ENCODE measurements at regions not wholly inside any gene's neighbourhood (a gene's known extent, or its start where the extent isn't known, plus 50 kb on each side); places are given as distances from the start of the nearest gene placed in this dataset.

- Histone ChIP-seq H3K27ac (no peak overlapping the region), H3K4me1 (peaks cover 0 to 3% (median 0%) of the 10 kb centered on the region in 4 donors), H3K9me3 (peaks cover 0 to 6% (median 0%) of the 10 kb centered on the region in 4 donors), H3K4me3 (no peak overlapping the region), H3K27me3 (no peaks in the 10 kb centered on the region), H3K36me3 (no peaks in the 10 kb centered on the region)
- TF ChIP-seq CTCF (IDR thresholded peaks at IDR 0.05) (no peak), POLR2AphosphoS5 (IDR thresholded peaks at IDR 0.05) (no peak), EP300 (IDR thresholded peaks at IDR 0.05) (no peak), POLR2A (IDR thresholded peaks at IDR 0.05) (no peak)
- 85 to 92% (median 89%) methylated on average over 4 of the region's 4 CpGs for WGBS, 5 donors
- no peak for DNase-seq
- intact Hi-C loops (cut with DNase I; ENCODE audit: low total_unique reads), result no loop called here
Measured at GRCh38 chr4:79212311-79212710, 113.5 kb downstream of the NAA11 start.

GRCh38 chr4:79211490-79211889 is 114.4 kb downstream of the NAA11 start:
- Histone ChIP-seq H3K27ac (no peak overlapping the region), H3K4me1 (peaks cover 0 to 3% (median 0%) of the 10 kb centered on the region in 4 donors), H3K9me3 (peaks cover 0 to 11% (median 3%) of the 10 kb centered on the region in 4 donors), H3K4me3 (no peak overlapping the region), H3K36me3 (no peaks in the 10 kb centered on the region), H3K27me3 (no peaks in the 10 kb centered on the region)
- 84 to 93% (median 90%) methylated on average over 3 of the region's 3 CpGs for WGBS, 5 donors
- intact Hi-C loops (cut with DNase I; ENCODE audit: low total_unique reads), result no loop called here
- DNase-seq, result no peak
- TF ChIP-seq CTCF (IDR thresholded peaks at IDR 0.05), result no peak
- TF ChIP-seq EP300 (IDR thresholded peaks at IDR 0.05), result no peak
- no peak for TF ChIP-seq POLR2A (IDR thresholded peaks at IDR 0.05)
- TF ChIP-seq POLR2AphosphoS5 (IDR thresholded peaks at IDR 0.05), result no peak

- H3K4me3 ChIP-seq, result no peak overlapping the region
- TF ChIP-seq POLR2A (IDR thresholded peaks at IDR 0.05), result no peak
- TF ChIP-seq POLR2AphosphoS5 (IDR thresholded peaks at IDR 0.05), result no peak
- TF ChIP-seq EP300 (IDR thresholded peaks at IDR 0.05), result no peak
- no peak for TF ChIP-seq CTCF (IDR thresholded peaks at IDR 0.05)
Measured at GRCh38 chr4:79210636-79211049, 115.2 kb downstream of the NAA11 start.

GRCh38 chr4:79209822-79210635 is 115.8 kb downstream of the NAA11 start:
- peak in 1 of 2 donors; percentile 41 for DNase-seq
- Histone ChIP-seq H3K4me3 (no peak overlapping the region), H3K27me3 (no peaks in the 10 kb centered on the region), H3K4me1 (peaks cover 0 to 3% (median 0%) of the 10 kb centered on the region in 4 donors), H3K36me3 (no peaks in the 10 kb centered on the region), H3K9me3 (peaks cover 0 to 19% (median 7%) of the 10 kb centered on the region in 4 donors), H3K27ac (no peak overlapping the region)
- 48 to 59% (median 58%) methylated on average over 14 of the region's 14 CpGs for WGBS, 5 donors
- no peak for TF ChIP-seq POLR2A (IDR thresholded peaks at IDR 0.05)
- TF ChIP-seq EP300 (IDR thresholded peaks at IDR 0.05), result no peak
- no peak for TF ChIP-seq POLR2AphosphoS5 (IDR thresholded peaks at IDR 0.05)
- TF ChIP-seq CTCF (IDR thresholded peaks at IDR 0.05), result no peak
- intact Hi-C loops (cut with DNase I; ENCODE audit: low total_unique reads), result no loop called here

More at GRCh38 chr4:79210636-79211049, 115.2 kb downstream of the NAA11 start:
- H3K9me3 ChIP-seq, result peaks cover 0 to 19% (median 7%) of the 10 kb centered on the region in 4 donors
- WGBS, 5 donors, result 82 to 87% (median 85%) methylated on average over 7 of the region's 7 CpGs
- no peak for DNase-seq
- H3K36me3 ChIP-seq, result no peaks in the 10 kb centered on the region
- no peak overlapping the region for H3K27ac ChIP-seq
- intact Hi-C loops (cut with DNase I; ENCODE audit: low total_unique reads), result no loop called here
- peaks cover 0 to 3% (median 0%) of the 10 kb centered on the region in 4 donors for H3K4me1 ChIP-seq
- H3K27me3 ChIP-seq, result no peaks in the 10 kb centered on the region

Measured in stomach (tissue), 8 donors.